Activated CD4-positive, alpha-beta T cell treated with anti-CD3 and anti-CD28 coated beads, Interleukin-10, Interleukin-2, amounts not matched to agents 100 ng/mL and 50 ng/mL, durations not matched to agents 16 hours and 8 hours (primary cell): ENCODE measurements at regions not wholly inside any gene's neighbourhood (a gene's known extent, or its start where the extent isn't known, plus 50 kb on each side); places are given as distances from the start of the nearest gene placed in this dataset.
"Not testable (repeated sequence)": the region's sequence is repeated elsewhere in the genome, so short reads cannot be mapped to it uniquely, and the experiment has no call there.

Experiments used
- DNase-seq: peaks from one replicate; pipeline ENCODE4 v3.0.0-alpha.2; 2020

- DNase-seq = no peak
Observed at GRCh38 chr10:64626924-64627323, 1105.7 kb downstream of the REEP3 start.

DNA sequence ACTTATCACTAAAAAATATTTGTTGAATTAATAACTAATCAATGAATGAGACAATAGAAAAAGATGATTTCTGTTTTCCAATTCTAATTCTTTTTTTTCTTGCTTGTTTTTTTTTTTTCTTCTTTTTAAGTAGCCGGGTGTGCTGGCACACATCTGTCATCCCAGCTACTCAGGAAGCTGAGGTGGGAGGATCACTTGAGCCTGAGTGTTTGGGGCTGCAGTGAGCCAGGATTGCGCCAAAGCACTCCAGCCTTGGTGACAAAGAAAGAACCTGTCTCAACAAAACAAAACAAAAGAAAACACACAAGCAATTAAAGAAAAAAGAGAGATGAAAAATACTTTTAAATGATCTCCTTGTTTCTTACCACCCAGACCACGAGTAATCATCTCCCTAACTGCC lies 1109.3 kb downstream of the REEP3 start:
- DNase-seq = no peak

DNA sequence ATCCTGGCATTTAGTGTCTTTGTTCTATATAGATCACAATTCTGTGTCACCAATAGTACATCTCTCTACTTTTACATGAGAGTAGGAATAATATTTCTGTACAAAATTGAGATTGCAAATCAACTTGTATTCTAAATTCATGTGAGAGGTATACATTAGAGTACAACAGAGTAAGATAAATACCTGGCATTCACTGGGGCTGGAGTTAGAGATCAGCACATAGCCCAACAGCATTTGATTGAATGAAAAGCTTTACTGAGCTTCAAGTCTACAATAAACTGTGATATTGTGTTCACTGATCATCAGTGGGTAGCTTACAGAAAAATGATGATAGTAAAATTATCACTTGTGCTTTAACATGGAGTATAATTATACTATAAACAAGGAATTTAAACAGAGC lies 1114.7 kb downstream of the REEP3 start:
- DNase-seq = no peak

- no peak for DNase-seq
Observed at GRCh38 chr10:64636461-64636860, 1115.3 kb downstream of the REEP3 start.

DNA sequence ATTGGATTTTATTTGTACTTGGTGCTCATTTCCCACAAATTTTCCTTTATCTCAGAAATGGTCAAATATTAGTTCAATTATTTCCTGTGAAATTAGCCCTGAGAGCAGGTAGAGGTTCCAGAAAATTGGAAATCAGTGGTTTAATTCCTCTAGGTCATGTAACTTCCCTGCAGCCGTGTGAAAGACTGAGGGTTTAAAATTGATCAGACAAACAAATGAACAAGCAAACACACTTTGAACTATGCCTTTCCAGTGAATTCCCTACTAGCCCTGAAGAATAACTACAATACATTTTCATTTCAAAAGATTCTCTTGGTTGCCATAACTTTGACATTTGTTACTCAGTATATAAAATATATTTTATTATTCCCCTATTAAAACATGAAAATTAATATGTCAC lies 1116.7 kb downstream of the REEP3 start:
- DNase-seq = no peak

GRCh38 chr10:64648915-64649314 lies 1127.7 kb downstream of the REEP3 start:
- DNase-seq = no peak

DNA sequence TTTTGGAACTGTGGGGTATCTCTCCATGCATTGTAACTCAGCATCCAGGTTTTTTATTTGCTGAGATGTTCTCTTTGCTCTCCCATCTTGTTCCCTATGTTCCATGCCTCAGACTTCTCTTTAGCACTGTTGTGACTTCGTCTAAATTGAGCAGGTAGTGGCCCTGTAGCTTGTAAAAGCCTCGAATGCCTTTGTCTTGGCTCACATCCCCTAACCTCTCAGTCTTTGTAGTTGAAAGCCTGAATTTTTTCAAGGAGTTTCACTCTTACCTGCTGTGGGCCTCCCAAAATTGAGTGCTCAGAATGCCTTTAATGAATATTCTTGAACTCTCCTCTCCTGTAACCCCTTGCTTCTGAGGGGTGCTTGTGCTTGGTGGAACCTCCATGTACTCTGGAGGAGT lies 1137.3 kb downstream of the REEP3 start:
- no peak for DNase-seq

- no peak for DNase-seq
Observed at GRCh38 chr10:64659311-64659710, 1138.1 kb downstream of the REEP3 start.

DNA sequence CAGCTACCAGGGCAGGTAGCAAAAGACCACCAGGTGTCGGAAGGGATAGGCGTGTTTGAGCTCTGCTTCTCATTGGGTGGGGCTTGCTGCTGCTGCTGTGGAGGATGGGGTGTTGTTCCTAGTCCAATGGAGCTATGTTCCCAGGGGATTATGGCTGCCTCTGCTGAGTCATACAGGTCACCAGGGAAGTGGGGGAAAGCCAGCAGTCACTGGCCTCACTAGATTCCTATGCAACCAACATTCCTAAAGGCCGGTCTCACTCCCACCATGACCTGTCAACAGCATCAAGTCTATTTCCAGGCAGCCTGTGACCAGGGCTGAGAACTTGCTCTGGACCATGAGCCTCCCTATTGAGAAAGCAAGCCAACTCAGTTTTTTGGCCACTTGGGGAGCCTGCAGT lies 1160.8 kb downstream of the REEP3 start:
- DNase-seq = no peak

- DNase-seq = no peak
Observed at GRCh38 chr10:64690194-64690593, 1169.0 kb downstream of the REEP3 start.

- DNase-seq = no peak
Observed at GRCh38 chr10:64699244-64699643, 1178.0 kb downstream of the REEP3 start.

GRCh38 chr10:64702086-64702485 lies 1180.9 kb downstream of the REEP3 start:
- DNase-seq = not testable (repeated sequence)

- no peak for DNase-seq
Observed at GRCh38 chr10:64708884-64709681, 1187.9 kb downstream of the REEP3 start.

DNA sequence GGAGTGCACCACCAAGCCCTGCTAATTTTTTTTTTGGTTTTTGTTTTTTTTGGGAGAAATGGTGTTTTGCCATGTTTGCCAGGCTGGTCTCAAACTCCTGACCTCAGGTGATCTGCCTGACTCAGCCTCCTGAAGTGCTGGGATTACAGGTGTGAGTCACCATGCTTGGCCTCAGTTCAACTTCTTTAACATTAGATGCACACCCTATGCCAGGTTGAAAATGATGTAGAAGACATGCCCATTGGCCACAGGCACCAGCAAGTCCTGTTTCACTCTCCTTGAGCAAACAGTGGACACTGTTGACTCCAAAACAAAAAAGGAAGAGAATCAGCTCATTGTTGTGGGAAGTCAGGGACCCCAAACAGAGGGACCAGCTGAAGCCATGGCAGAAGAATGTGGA lies 1205.3 kb downstream of the REEP3 start:
- no peak for DNase-seq

DNA sequence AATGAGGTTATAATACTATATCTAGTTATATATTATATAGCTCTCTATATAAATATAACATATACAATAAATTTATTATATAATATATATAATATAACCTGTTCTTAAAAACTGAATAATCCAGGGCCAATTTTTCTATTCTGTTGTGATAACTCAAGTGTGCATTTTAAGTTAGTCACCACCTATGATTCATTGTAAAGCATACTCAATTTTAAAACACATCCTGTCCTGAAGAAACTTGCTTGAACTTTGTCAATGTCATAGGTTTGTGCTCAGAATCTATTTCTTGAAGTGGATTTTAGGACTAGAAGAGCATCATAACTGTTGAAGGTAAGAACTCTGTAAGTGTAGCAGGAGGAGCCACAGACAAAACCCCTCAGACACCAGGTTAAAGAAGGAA lies 1209.8 kb downstream of the REEP3 start:
- DNase-seq = no peak

DNA sequence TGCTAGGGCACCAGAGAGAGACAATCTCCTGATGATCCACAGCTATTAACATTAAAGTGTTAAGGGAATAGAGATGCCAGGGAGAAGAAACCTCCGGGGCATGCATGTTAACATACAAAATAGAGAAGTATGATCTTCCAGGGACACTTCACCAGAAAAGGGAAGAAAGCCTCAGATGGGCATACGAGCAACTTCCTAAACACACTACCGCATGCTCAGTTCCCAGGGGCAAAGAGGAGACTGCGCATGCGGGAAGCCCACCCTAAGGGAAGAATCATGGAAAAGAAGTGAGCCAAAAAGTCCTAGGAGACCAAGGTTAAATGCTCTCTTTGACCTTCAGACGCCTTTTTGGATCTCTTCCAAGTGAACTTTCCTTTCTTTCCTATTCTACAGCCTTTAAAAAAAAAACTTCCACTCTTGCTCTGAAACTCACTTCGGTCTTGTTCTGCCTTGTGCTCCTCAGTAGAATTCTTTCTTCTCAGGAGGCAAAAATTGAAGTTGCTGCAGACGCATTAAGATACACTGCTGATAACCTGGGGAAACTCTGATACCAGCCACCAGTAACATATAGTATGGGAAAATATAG lies 1211.3 kb downstream of the REEP3 start:
- no peak for DNase-seq

DNA sequence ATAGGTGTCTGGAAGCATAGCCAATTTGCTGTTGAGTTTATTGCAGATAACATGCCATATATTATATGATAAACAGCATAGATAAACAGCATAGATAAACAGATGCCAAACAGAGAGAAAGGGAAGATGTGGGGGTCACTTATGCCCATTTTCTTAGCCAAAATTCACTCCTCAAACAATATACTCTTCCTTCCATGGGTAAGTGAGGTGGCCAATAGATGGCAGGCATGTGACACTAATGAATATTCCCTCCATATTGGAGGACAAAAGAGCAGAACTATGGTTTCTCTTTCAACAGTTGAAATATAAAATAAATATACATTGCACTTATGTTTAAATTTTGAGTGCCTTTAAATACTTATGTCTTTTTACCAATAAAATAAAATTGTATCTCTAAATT lies 1212.8 kb downstream of the REEP3 start:
- DNase-seq = peak; percentile 0

DNA sequence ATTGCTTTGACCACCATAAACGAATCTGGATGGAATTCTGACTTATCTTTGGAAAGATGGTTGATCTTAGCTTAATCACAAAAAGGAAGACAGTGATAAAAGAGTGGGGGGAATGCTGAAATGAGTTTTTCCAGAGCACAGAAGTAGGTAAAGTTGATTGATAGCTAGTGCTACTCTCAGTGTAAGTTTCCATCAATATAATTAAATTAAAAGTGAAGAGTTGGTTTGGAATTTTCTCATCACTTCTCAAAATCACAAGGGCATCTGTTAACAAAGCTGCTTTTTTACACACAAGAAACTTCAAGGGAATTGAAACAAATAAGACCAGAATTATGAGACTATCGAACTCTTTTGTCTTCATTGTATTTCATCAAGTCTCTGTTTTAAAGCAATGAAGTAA lies 1217.3 kb downstream of the REEP3 start:
- DNase-seq = no peak

DNA sequence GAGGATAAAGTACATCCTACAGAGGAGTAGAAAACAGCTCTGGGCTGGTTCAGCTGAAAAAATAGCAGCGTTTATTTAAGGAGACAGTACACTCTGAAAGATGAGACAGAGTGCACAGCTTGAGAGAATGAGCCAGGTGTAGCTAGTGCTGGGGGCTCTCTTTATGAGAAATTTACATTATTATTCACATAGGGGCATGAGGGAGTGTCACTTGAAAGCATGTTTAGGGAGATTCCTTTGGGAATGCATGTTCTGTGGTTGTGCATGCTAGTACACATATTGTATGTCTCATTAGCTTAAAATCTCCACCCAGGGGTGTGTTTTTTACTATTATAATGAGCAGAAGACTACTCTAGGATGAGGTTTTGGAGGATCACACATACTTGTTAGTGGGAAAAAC lies 1224.4 kb downstream of the REEP3 start:
- no peak for DNase-seq

DNA sequence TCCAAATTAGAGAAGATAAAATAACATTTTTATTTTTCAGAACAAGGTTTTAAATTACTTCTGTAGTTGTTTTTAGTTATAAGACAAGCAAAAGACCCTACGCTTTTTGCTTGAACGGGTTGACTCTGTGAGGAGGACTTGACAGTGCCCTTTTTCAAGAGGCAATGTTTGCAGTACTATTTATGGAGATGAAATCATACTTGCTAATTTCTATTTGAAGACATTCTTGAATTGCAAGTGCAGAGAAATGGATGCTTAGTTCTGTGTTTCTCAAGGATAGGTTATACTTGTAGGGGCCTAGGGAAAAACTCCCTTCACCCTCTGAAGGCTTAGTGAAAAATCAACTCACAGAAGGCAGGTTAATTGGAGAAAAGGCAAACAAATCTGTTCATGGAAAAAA lies 1229.5 kb downstream of the REEP3 start:
- DNase-seq = no peak

DNA sequence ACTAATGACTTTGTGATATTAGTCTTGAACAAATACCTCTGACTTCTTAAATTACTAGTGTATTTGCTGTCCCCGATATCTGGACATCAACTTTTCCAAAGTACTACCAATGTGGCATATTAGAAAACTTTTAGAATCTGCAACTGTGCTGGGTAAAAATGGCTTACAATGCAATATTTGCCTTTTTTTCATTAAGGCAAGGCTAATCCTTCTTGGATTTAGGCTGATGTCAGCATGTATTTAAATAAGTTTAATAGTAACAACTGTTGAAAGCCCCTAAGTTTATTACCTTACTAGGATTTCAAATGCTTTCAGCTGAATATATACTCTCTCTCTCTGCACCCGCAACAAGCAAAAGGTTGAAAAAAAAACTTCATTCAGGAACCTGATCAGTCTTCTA lies 1232.3 kb downstream of the REEP3 start:
- no peak for DNase-seq

- no peak for DNase-seq
Observed at GRCh38 chr10:64760371-64760770, 1239.2 kb downstream of the REEP3 start.

- no peak for DNase-seq
Observed at GRCh38 chr10:64762861-64763260, 1241.7 kb downstream of the REEP3 start.

- DNase-seq = no peak
Observed at GRCh38 chr10:64765498-64765897, 1244.3 kb downstream of the REEP3 start.
